Ovary (tissue), 7 donors: ENCODE measurements at regions not wholly inside any gene's neighbourhood (a gene's known extent, or its start where the extent isn't known, plus 50 kb on each side); places are given as distances from the start of the nearest gene placed in this dataset.

ENCODE experiments used
- DNase-seq, 5 donors: peaks; one replicate each; pipeline ENCODE4 v3.0.0-alpha.2; 2019 to 2020
- H3K27ac ChIP-seq, 2 donors: fragments of 200-600 bp; one replicate each; pipeline versions ENCODE4 v1.5.1 to v1.8.0; 2019 to 2022
- H3K27me3 ChIP-seq: fragments of 200-600 bp; one replicate; pipeline ENCODE4 v1.8.0; 2022
- H3K36me3 ChIP-seq: fragments of 200-600 bp; sonication (generic); one replicate; pipeline ENCODE4 v1.5.1; 2019
- H3K4me1 ChIP-seq: one replicate; pipeline ENCODE4 v1.8.1; 2013; ENCODE audit warnings: mild to moderate bottlenecking, moderate library complexity; ENCODE audit not compliant: insufficient read depth
- H3K4me3 ChIP-seq: fragments of 200-600 bp; sonication (generic); one replicate; pipeline ENCODE4 v1.5.1; 2017
- H3K9me3 ChIP-seq, 2 donors: fragments of 200-600 bp in 1 of 2; sonication (generic) in 1 of 2; one replicate each; pipeline versions ENCODE4 v1.5.1 to v1.8.1; 2013 to 2019; ENCODE audit warnings: mild to moderate bottlenecking in 1 of 2, moderate library complexity in 1 of 2
- EP300 ChIP-seq: sonication (generic); formaldehyde crosslinking; IDR thresholded peaks from one replicate; pipeline ENCODE4 v1.6.1; 2017; ENCODE audit warnings: antibody characterized with exemption
- POLR2A ChIP-seq: fragments of 450-650 bp; IDR thresholded peaks from one replicate; pipeline ENCODE4 v1.6.1; 2017; ENCODE audit warnings: antibody characterized with exemption, mild to moderate bottlenecking, moderate library complexity
- WGBS, 3 donors: extraction: QIAGEN DNeasy Blood & Tissue Kit in 1 of 3; methylation state at CpG; one replicate each; pipeline versions ENCODE4 v1.1.5 to v1.1.7; 2013 to 2017; 5-methylcytosine and 5-hydroxymethylcytosine counted together
- intact Hi-C, 4 donors: fragments of 100-400 bp; cut with DNase I; formaldehyde crosslinking; loops; one replicate each; pipeline versions ENCODE4 v1.11.0 to v1.15.1; 2022 to 2023
- TF ChIP-seq, protein P1 (sequence below), 3 donors: fragments of 450-650 bp in 2 of 3; fragments of 200-600 bp in 1 of 3; IDR thresholded peaks; one replicate each; pipeline versions ENCODE4 v1.5.1 to v1.8.0; 2016 to 2022; ENCODE audit warnings: antibody characterized with exemption in 3 of 3, mild to moderate bottlenecking in 1 of 3
- donor health status: DM: no; HTN: no; CAD: no; lungs with moderate emphysema.
- donor health status: DM: no; HTN: no; CAD: no.
- donor health status: Bipolar disorder and iron deficiency.
- donor health status: DM: no; HTN: no; CAD: no.
- donor health status: DM: yes; HTN: yes; CAD: no.

DNA sequence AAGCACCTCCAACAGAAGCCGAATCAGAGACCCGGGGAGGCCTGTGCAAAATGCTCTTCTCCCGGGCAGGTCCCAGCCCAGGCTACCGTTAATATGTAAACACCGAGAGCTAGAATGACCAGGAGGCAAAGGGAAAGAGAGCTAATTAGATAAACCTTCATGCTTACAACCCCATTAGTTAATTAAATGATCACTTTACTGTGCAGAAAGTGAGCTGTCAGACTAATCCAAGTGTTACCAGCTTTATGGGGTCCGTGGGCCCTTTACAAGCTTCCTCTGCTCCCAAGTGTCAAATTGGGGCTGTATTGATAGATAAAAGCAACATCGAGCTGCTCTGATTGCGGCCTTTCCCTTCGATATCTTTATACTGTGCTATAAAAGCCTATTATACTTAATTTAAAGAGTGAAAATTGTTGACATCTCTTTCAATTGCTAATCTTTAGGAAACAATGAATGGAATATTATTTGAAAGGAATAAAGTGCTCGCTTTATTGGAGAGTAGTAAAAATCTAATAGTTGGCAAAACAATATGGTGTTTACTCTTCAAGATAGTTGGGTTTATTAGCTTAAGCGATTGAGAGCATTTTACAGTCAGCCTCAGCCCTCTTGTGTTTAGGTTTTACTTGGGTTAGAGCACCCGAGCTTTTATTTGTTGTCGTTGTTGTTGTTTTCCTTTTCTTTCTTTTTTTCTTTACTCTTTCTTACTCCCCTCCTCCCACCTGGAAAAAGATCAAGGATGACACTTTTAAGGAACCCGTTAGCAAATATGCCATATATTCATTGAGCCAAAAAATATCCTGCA, 189.3 kb upstream of the GPR12 start:
- Histone ChIP-seq H3K27me3 (no peaks in the 10 kb centered on the region), H3K4me3 (no peak overlapping the region), H3K27ac (no peak overlapping the region), H3K36me3 (no peaks in the 10 kb centered on the region), H3K9me3 (no peaks in the 10 kb centered on the region), H3K4me1 (peaks cover 11% of the 10 kb centered on the region)
- DNase-seq, result no peak
- TF ChIP-seq, protein P1, sequence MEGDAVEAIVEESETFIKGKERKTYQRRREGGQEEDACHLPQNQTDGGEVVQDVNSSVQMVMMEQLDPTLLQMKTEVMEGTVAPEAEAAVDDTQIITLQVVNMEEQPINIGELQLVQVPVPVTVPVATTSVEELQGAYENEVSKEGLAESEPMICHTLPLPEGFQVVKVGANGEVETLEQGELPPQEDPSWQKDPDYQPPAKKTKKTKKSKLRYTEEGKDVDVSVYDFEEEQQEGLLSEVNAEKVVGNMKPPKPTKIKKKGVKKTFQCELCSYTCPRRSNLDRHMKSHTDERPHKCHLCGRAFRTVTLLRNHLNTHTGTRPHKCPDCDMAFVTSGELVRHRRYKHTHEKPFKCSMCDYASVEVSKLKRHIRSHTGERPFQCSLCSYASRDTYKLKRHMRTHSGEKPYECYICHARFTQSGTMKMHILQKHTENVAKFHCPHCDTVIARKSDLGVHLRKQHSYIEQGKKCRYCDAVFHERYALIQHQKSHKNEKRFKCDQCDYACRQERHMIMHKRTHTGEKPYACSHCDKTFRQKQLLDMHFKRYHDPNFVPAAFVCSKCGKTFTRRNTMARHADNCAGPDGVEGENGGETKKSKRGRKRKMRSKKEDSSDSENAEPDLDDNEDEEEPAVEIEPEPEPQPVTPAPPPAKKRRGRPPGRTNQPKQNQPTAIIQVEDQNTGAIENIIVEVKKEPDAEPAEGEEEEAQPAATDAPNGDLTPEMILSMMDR (IDR thresholded peaks at IDR 0.05), result no peak
- TF ChIP-seq EP300 (no peak), POLR2A (no peak)
- intact Hi-C loops, result loop anchor here in 1 of 4 donors (10.0 kb wide), 1 partner anchor 875 kb away; no protein-coding TSS in a partner anchor
- WGBS, 3 donors, result 53 to 62% (median 53%) methylated on average over 14 of the region's 14 CpGs

DNA sequence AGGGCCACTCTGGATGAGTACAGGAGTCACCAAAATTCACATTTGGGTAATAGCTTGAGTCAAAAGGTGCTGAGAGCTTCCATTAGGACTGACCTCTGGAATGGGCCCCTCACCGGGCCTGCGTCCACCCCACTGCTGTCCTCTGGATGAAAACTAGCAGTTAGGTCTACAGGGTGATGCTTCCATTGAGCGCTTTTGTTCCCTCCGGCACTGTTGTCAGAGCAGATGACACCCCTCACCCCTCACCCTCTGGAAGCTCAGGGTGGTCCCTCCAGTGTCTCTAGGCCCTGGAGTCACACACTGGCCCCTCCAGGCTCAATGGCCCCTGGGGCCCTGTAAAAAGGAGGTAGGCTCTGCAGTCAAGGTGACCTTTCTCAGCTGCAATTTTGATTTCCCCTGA, 187.8 kb upstream of the GPR12 start:
- Histone ChIP-seq H3K27ac (no peak overlapping the region), H3K36me3 (no peaks in the 10 kb centered on the region), H3K4me3 (no peak overlapping the region), H3K9me3 (no peaks in the 10 kb centered on the region), H3K4me1 (peaks cover 11% of the 10 kb centered on the region), H3K27me3 (no peaks in the 10 kb centered on the region)
- intact Hi-C loops, result loop anchor here in 1 of 4 donors (10.0 kb wide), 1 partner anchor 876 kb away; no protein-coding TSS in a partner anchor
- DNase-seq, result no peak
- WGBS, 3 donors, result 95 to 100% (median 99%) methylated on average over 4 of the region's 4 CpGs
- TF ChIP-seq POLR2A (no peak), EP300 (no peak)
- TF ChIP-seq, protein P1 (IDR thresholded peaks at IDR 0.05), result no peak

DNA sequence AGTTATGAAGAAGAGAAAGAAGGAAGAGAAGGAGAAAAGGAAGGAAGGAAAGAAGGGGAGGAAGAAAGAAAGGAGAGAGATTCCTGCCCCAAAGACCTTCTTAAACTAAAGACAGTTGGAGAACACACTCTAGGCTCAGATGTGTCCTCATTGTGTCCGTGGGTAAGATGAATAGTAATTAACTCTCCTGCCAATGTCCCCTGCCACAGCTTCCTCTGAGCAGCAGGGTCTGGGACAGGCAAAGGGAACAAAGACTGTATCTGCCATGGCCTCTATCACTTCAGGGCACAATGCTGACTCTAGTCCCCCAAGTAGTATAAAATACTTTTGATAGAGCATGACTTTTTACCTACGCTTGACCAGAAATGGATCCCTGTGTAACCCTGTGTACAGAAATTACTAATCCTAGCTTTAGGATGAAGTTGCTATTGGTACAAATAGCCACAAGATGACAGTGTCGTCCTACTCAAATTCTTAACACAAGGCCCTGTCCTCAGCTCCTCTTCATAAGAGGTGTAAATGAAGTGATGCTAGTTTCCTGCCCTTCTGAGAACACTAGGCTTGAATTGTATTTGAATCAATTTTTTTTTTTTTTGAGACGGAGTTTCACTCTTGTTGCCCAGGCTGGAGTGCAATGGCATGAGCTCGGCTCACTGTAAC, 186.2 kb upstream of the GPR12 start:
- TF ChIP-seq, protein P1 (IDR thresholded peaks at IDR 0.05), result peak; percentile 54 to 82 (median 67)
- no peak for TF ChIP-seq POLR2A
- Histone ChIP-seq H3K4me1 (peaks cover 9% of the 10 kb centered on the region), H3K9me3 (no peaks in the 10 kb centered on the region), H3K27me3 (no peaks in the 10 kb centered on the region), H3K27ac (no peak overlapping the region), H3K36me3 (no peaks in the 10 kb centered on the region), H3K4me3 (no peak overlapping the region)
- WGBS, 3 donors, result 38 to 48% (median 46%) methylated on average over 5 of the region's 5 CpGs
- intact Hi-C loops, result loop anchor here in 1 of 4 donors (10.0 kb wide), 1 partner anchor 878 kb away; no protein-coding TSS in a partner anchor
- DNase-seq, result no peak

DNA sequence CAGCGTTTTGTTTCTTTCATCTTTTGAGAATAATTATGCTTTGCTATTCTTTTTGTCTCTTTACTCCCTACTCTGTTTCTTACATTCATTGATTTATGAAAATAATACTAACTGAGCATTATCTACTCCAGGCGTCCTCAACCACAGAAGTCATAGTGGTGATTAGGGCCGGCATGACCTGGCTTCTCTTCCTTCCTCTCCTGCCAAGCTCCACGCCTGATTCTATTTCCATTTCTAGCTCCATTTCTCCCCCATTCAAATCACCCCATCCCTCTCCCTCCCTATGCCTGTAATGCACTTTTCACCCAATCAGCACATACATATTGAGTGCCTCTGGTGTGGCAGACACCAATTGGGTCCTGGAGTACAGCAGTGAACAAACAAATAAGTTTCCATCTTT, 183.2 kb upstream of the GPR12 start:
- no peak for DNase-seq
- H3K4me1 ChIP-seq, result no peaks in the 10 kb centered on the region
- H3K27ac ChIP-seq, result no peak overlapping the region
- H3K4me3 ChIP-seq, result no peak overlapping the region
- TF ChIP-seq, protein P1 (IDR thresholded peaks at IDR 0.05), result no peak
- TF ChIP-seq EP300 (no peak), POLR2A (no peak)
- intact Hi-C loops, result loop anchor here in 1 of 4 donors (10.0 kb wide), 1 partner anchor 881 kb away; no protein-coding TSS in a partner anchor
- no peaks in the 10 kb centered on the region for H3K9me3 ChIP-seq
- WGBS, 3 donors, result 13 to 33% (median 17%) methylated on average over 4 of the region's 4 CpGs
- no peaks in the 10 kb centered on the region for H3K27me3 ChIP-seq
- H3K36me3 ChIP-seq, result no peaks in the 10 kb centered on the region
